ENCODE measurements at regions not wholly inside any gene's neighbourhood (a gene's known extent, or its start where the extent isn't known, plus 50 kb on each side); places are given as distances from the start of the nearest gene placed in this dataset.

DNA sequence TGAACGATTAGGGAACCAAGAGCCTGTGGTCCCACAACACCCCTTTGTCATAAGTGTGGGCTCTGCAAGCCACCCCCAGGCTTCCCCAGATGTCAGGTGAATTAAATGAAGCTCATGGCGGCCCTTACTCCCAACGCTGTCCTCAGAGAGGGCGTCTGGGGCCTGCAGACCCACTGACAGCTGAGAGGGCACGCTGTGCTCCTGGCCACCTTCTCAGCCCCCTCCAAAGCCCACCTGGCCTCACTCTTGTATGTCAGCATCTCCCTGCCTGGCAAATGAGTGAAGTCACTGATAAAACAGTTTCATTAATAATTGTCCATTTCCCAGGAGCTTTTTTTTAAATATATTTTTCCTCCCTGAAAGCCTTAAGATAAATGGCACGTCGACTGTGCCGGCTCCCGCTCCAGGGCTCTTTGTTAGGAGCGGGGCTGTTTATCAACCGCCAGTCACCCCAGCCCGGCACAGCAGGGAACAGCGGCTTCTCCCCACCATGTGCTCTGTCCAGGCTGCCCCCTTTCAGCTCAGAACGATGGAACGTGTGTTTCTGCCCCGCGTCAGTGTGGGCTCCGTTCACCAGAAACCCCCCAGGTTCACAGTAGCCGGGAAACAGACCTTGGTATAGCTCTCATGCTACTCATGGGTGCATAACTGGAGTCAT, 94.7 kb upstream of the SFSWAP start:
- no peaks in the 10 kb centered on the region for H3K4me1 Mint-ChIP-seq (ENCODE audit: low read depth)
- H3K36me3 Mint-ChIP-seq (ENCODE audit: low read depth) = no peaks in the 10 kb centered on the region
- H3K9me3 ChIP-seq (ENCODE audit: control insufficient read depth in 1 of 2, insufficient read depth in 1 of 2, low read length in 2 of 2) = peaks cover 0 to 20% of the 10 kb centered on the region in 2 experiments
- no peak overlapping the region for H3K27ac ChIP-seq (ENCODE audit: low read depth in 1 of 2, low read length in 2 of 2)
- TF ChIP-seq, protein P1, sequence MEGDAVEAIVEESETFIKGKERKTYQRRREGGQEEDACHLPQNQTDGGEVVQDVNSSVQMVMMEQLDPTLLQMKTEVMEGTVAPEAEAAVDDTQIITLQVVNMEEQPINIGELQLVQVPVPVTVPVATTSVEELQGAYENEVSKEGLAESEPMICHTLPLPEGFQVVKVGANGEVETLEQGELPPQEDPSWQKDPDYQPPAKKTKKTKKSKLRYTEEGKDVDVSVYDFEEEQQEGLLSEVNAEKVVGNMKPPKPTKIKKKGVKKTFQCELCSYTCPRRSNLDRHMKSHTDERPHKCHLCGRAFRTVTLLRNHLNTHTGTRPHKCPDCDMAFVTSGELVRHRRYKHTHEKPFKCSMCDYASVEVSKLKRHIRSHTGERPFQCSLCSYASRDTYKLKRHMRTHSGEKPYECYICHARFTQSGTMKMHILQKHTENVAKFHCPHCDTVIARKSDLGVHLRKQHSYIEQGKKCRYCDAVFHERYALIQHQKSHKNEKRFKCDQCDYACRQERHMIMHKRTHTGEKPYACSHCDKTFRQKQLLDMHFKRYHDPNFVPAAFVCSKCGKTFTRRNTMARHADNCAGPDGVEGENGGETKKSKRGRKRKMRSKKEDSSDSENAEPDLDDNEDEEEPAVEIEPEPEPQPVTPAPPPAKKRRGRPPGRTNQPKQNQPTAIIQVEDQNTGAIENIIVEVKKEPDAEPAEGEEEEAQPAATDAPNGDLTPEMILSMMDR (IDR thresholded peaks at IDR 0.05) = no peak
- H3K4me1 ChIP-seq (ENCODE audit: insufficient read depth, low read length) = no peaks in the 10 kb centered on the region
- H3K27me3 ChIP-seq (ENCODE audit: control insufficient read depth in 1 of 2, insufficient read depth in 2 of 2, low read length in 2 of 2) = peaks cover 2 to 7% of the 10 kb centered on the region in 2 experiments
- no peaks in the 10 kb centered on the region for H3K36me3 ChIP-seq (ENCODE audit: insufficient read depth, low read length)
- ATAC-seq (ENCODE audit: poor library complexity) (no peak), DNase-seq (no peak)
- ChIA-PET CTCF (no interaction called here), POLR2A (no interaction called here)
- no peaks in the 10 kb centered on the region for H3K9me3 Mint-ChIP-seq
- no peak overlapping the region for H3K4me3 Mint-ChIP-seq
- H3K4me3 ChIP-seq (ENCODE audit: low read length) = no peak overlapping the region
- H3K27ac Mint-ChIP-seq = no peak overlapping the region
- intact Hi-C loops (cut with DNase I, micrococcal nuclease) = no loop called here
- peaks cover 20% of the 10 kb centered on the region for H3K27me3 Mint-ChIP-seq

DNA sequence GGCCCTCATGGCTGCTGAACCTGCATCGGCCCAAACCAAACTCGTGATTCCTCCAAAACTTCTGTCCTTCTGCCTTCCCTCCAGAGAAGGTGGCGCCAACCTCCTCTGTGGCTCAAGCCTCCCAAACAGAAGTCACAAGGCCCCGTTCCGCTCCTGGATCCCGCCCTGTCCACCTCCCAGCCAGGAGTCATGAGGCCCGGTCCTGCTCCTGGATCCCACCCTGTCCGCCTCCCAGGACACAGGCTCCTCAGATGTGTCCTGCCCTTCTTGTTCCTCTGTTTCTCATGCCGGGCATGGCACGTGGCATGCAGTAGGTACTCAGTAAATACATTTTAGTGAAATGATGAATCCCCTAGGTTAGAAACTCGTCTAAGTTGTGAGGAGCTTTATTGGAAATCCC, 94.2 kb upstream of the SFSWAP start:
- H3K27ac Mint-ChIP-seq = no peak overlapping the region
- no peak overlapping the region for H3K4me3 Mint-ChIP-seq
- ATAC-seq (ENCODE audit: poor library complexity) (no peak), DNase-seq (no peak)
- H3K36me3 Mint-ChIP-seq (ENCODE audit: low read depth) = no peaks in the 10 kb centered on the region
- intact Hi-C loops (cut with DNase I, micrococcal nuclease) = no loop called here
- TF ChIP-seq, protein P1 (IDR thresholded peaks at IDR 0.05) = no peak
- H3K4me1 Mint-ChIP-seq (ENCODE audit: low read depth) = no peaks in the 10 kb centered on the region
- ChIA-PET CTCF (no interaction called here), POLR2A (no interaction called here)
- Histone ChIP-seq H3K9me3 (ENCODE audit: control insufficient read depth in 1 of 2, insufficient read depth in 1 of 2, low read length in 2 of 2) (peaks cover 0 to 20% of the 10 kb centered on the region in 2 experiments), H3K4me1 (ENCODE audit: insufficient read depth, low read length) (no peaks in the 10 kb centered on the region), H3K4me3 (ENCODE audit: low read length) (no peak overlapping the region), H3K36me3 (ENCODE audit: insufficient read depth, low read length) (no peaks in the 10 kb centered on the region), H3K27me3 (ENCODE audit: control insufficient read depth in 1 of 2, insufficient read depth in 2 of 2, low read length in 2 of 2) (peaks cover 3 to 7% of the 10 kb centered on the region in 2 experiments), H3K27ac (ENCODE audit: low read depth in 1 of 2, low read length in 2 of 2) (no peak overlapping the region)
- peaks cover 20% of the 10 kb centered on the region for H3K27me3 Mint-ChIP-seq
- H3K9me3 Mint-ChIP-seq = no peaks in the 10 kb centered on the region

DNA sequence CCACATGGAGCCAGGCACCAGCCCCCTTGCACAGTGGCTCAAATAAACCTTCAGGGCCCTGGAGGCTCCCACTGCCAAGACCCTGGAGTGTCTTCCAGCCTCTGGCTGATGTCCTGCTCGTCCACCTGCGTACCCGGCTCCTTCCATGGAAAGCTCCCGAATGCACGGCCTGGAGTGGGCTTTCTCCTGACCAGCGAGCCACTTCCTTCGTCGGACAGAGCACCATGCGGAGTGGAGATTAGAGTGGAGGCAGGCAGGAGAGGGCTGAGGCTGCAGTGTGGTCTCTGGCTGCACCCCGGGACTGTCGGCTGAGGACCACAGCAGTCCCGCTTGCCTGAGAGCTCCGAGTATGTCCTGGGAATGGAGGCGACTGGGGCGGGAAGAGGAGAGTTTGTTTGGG, 93.7 kb upstream of the SFSWAP start:
- H3K9me3 Mint-ChIP-seq = no peaks in the 10 kb centered on the region
- DNase-seq (no peak), ATAC-seq (ENCODE audit: poor library complexity) (no peak)
- no peaks in the 10 kb centered on the region for H3K36me3 Mint-ChIP-seq (ENCODE audit: low read depth)
- H3K27me3 Mint-ChIP-seq = peaks cover 20% of the 10 kb centered on the region
- ChIA-PET POLR2A (no interaction called here), CTCF (no interaction called here)
- TF ChIP-seq, protein P1 (IDR thresholded peaks at IDR 0.05) = no peak
- no peak overlapping the region for H3K4me3 Mint-ChIP-seq
- H3K4me3 ChIP-seq (ENCODE audit: low read length) = no peak overlapping the region
- no peaks in the 10 kb centered on the region for H3K4me1 ChIP-seq (ENCODE audit: insufficient read depth, low read length)
- intact Hi-C loops (cut with DNase I, micrococcal nuclease) = no loop called here
- no peaks in the 10 kb centered on the region for H3K4me1 Mint-ChIP-seq (ENCODE audit: low read depth)
- H3K36me3 ChIP-seq (ENCODE audit: insufficient read depth, low read length) = no peaks in the 10 kb centered on the region
- no peak overlapping the region for H3K27ac Mint-ChIP-seq
- H3K27ac ChIP-seq (ENCODE audit: low read depth in 1 of 2, low read length in 2 of 2) = no peak overlapping the region
- peaks cover 0 to 20% of the 10 kb centered on the region in 2 experiments for H3K9me3 ChIP-seq (ENCODE audit: control insufficient read depth in 1 of 2, insufficient read depth in 1 of 2, low read length in 2 of 2)
- H3K27me3 ChIP-seq (ENCODE audit: control insufficient read depth in 1 of 2, insufficient read depth in 2 of 2, low read length in 2 of 2) = peaks cover 3 to 7% of the 10 kb centered on the region in 2 experiments
